H9 (cell line): ENCODE measurements at regions not wholly inside any gene's neighbourhood (a gene's known extent, or its start where the extent isn't known, plus 50 kb on each side); places are given as distances from the start of the nearest gene placed in this dataset.
A peak's percentile ranks its signal among the peaks of the same experiment; 100 is the strongest.

Experiments used
- DNase-seq: peaks from one replicate; pipeline ENCODE4 v3.0.0-alpha.2; 2017
- H2AFZ ChIP-seq: one replicate; pipeline ENCODE4 v1.6.1; 2013; ENCODE audit warnings: mild to moderate bottlenecking, low read length, control low read depth, moderate library complexity
- H2AK5ac ChIP-seq: 2 replicates; pipeline ENCODE4 v1.6.1; 2013; ENCODE audit warnings: low read length, control low read depth, mixed read lengths; ENCODE audit not compliant: insufficient read length
- H2BK120ac ChIP-seq: one replicate; pipeline ENCODE4 v1.6.1; 2013; ENCODE audit warnings: low read depth, mild to moderate bottlenecking, low read length, control low read depth, inconsistent platforms; ENCODE audit not compliant: poor library complexity, severe bottlenecking
- H2BK12ac ChIP-seq: 2 replicates; pipeline ENCODE4 v1.6.1; 2013; ENCODE audit warnings: low read length, control low read depth, mixed read lengths, low read depth; ENCODE audit not compliant: insufficient read length
- H2BK15ac ChIP-seq: 2 replicates; pipeline ENCODE4 v1.6.1; 2013; ENCODE audit warnings: low read depth, low read length, control low read depth
- H2BK20ac ChIP-seq: one replicate; pipeline ENCODE4 v1.6.1; 2013; ENCODE audit warnings: low read depth, mild to moderate bottlenecking, low read length, control low read depth, inconsistent platforms; ENCODE audit not compliant: poor library complexity, severe bottlenecking
- H2BK5ac ChIP-seq: 2 replicates; pipeline ENCODE4 v1.6.1; 2013; ENCODE audit warnings: low read length, control low read depth, mixed read lengths; ENCODE audit not compliant: insufficient read length
- H3K14ac ChIP-seq: 2 replicates; pipeline ENCODE4 v1.6.1; 2013; ENCODE audit warnings: low read length, control low read depth; ENCODE audit not compliant: insufficient read depth
- H3K18ac ChIP-seq: 2 replicates; pipeline ENCODE4 v1.6.1; 2013; ENCODE audit warnings: low read depth, mild to moderate bottlenecking, mixed read lengths, low read length, control low read depth; ENCODE audit not compliant: insufficient read length
- H3K23ac ChIP-seq: 2 replicates; pipeline ENCODE4 v1.6.1; 2013; ENCODE audit warnings: low read length, control low read depth, mixed read lengths, low read depth; ENCODE audit not compliant: insufficient read length
- H3K23me2 ChIP-seq: 2 replicates; pipeline ENCODE4 v1.6.1; 2013; ENCODE audit warnings: low read depth, mild to moderate bottlenecking, mixed read lengths, low read length, control low read depth; ENCODE audit not compliant: insufficient read length, poor library complexity, severe bottlenecking
- H3K27ac ChIP-seq: 2 replicates; pipeline ENCODE4 v1.5.1; 2013; ENCODE audit warnings: low read length, control low read depth, mixed read lengths, low read depth; ENCODE audit not compliant: insufficient read length
- H3K27me3 ChIP-seq: 2 replicates; pipeline ENCODE4 v1.6.1; 2013; ENCODE audit warnings: low read length, control low read depth, inconsistent platforms; ENCODE audit not compliant: insufficient read depth
- H3K4ac ChIP-seq: 2 replicates; pipeline ENCODE4 v1.6.1; 2013; ENCODE audit warnings: low read depth, mild to moderate bottlenecking, control low read depth, inconsistent platforms, low read length, moderate library complexity
- H3K4me1 ChIP-seq: 2 replicates; pipeline ENCODE4 v1.6.1; 2013; ENCODE audit warnings: low read length, control low read depth, inconsistent platforms; ENCODE audit not compliant: insufficient read depth
- H3K4me2 ChIP-seq: 2 replicates; pipeline ENCODE4 v1.6.1; 2013; ENCODE audit warnings: low read length, control low read depth, mixed read lengths; ENCODE audit not compliant: insufficient read length, insufficient read depth
- H3K56ac ChIP-seq: 2 replicates; pipeline ENCODE4 v1.6.1; 2013; ENCODE audit warnings: low read depth, mild to moderate bottlenecking, mixed read lengths, low read length, control low read depth; ENCODE audit not compliant: insufficient read length
- H3K79me1 ChIP-seq: 2 replicates; pipeline ENCODE4 v1.6.1; 2013; ENCODE audit warnings: low read depth, mild to moderate bottlenecking, moderate library complexity, low read length, control low read depth, inconsistent platforms; ENCODE audit not compliant: insufficient read depth, poor library complexity, severe bottlenecking
- H3K79me2 ChIP-seq: 2 replicates; pipeline ENCODE4 v1.6.1; 2013; ENCODE audit warnings: low read length, control low read depth, inconsistent platforms; ENCODE audit not compliant: insufficient read depth
- H3K9ac ChIP-seq: 2 replicates; pipeline ENCODE4 v1.6.1; 2013; ENCODE audit warnings: low read length, control low read depth, mixed read lengths; ENCODE audit not compliant: insufficient read length; ENCODE audit errors: extremely low read depth
- H3K9me3 ChIP-seq: one replicate; pipeline ENCODE4 v1.6.1; 2013; ENCODE audit warnings: low read depth, low read length, inconsistent platforms; ENCODE audit not compliant: control insufficient read depth
- H3T11ph ChIP-seq: one replicate; pipeline ENCODE4 v1.6.1; 2013; ENCODE audit warnings: mild to moderate bottlenecking, low read length, control low read depth, inconsistent platforms
- H4K20me1 ChIP-seq: one replicate; pipeline ENCODE4 v1.6.1; 2013; ENCODE audit not compliant: control insufficient read depth, insufficient read length, insufficient read depth
- H4K5ac ChIP-seq: 2 replicates; pipeline ENCODE4 v1.6.1; 2013; ENCODE audit warnings: low read depth, mild to moderate bottlenecking, mixed read lengths, low read length, control low read depth; ENCODE audit not compliant: insufficient read length
- H4K8ac ChIP-seq: replicated peaks from 2 replicates; pipeline ENCODE4 v1.6.1; 2013; ENCODE audit warnings: low read length, control low read depth, mixed read lengths, low read depth; ENCODE audit not compliant: insufficient read length
- H4K91ac ChIP-seq: 2 replicates; pipeline ENCODE4 v1.6.1; 2013; ENCODE audit warnings: low read depth, mild to moderate bottlenecking, moderate library complexity, mixed read lengths, low read length, control low read depth; ENCODE audit not compliant: insufficient read length
- H3K27ac Mint-ChIP-seq, 3 experiments: 2 replicates in 2 of 3; 3 replicates in 1 of 3; pipeline ENCODE4 v1.8.0; 2020 to 2021; ENCODE audit warnings: mixed read lengths in 3 of 3, mild to moderate bottlenecking in 1 of 3, moderate library complexity in 1 of 3
- H3K27me3 Mint-ChIP-seq: 2 replicates; pipeline ENCODE4 v1.8.0; 2021; ENCODE audit warnings: low read depth, mild to moderate bottlenecking, moderate library complexity, mixed read lengths
- H3K36me3 Mint-ChIP-seq, 3 experiments: 2 replicates in 2 of 3; 3 replicates in 1 of 3; pipeline ENCODE4 v1.8.0; 2020 to 2021; ENCODE audit warnings: low read depth in 3 of 3, mixed read lengths in 3 of 3; ENCODE audit not compliant: insufficient read depth in 1 of 3
- H3K4me1 Mint-ChIP-seq, 2 experiments: 2 replicates each; pipeline ENCODE4 v1.8.0; 2020; ENCODE audit warnings: mixed read lengths in 2 of 2
- H3K4me3 Mint-ChIP-seq, 2 experiments: 2 replicates in 1 of 2; 3 replicates in 1 of 2; pipeline ENCODE4 v1.8.0; 2020 to 2021; ENCODE audit warnings: mild to moderate bottlenecking in 2 of 2, mixed read lengths in 2 of 2, moderate library complexity in 1 of 2
- H3K9me3 Mint-ChIP-seq, 2 experiments: 2 replicates in 1 of 2; 3 replicates in 1 of 2; pipeline ENCODE4 v1.8.0; 2020; ENCODE audit warnings: mild to moderate bottlenecking in 2 of 2, mixed read lengths in 2 of 2, moderate library complexity in 1 of 2
- WGBS: extraction: QIAGEN DNeasy Blood & Tissue Kit; methylation state at CpG from one replicate; pipeline ENCODE4 v1.1.7; 2013; ENCODE audit warnings: missing lambda C conversion rate, low lambda C conversion rate, mixed read lengths; ENCODE audit not compliant: insufficient read length; ENCODE audit errors: extremely low coverage; 5-methylcytosine and 5-hydroxymethylcytosine counted together
- TF ChIP-seq, protein P1 (sequence below): fragments of 200-600 bp; sonication (generic); conservative IDR thresholded peaks from 3 replicates; pipeline ENCODE4 v1.8.0; 2021; ENCODE audit warnings: antibody characterized with exemption, mild to moderate bottlenecking

DNA sequence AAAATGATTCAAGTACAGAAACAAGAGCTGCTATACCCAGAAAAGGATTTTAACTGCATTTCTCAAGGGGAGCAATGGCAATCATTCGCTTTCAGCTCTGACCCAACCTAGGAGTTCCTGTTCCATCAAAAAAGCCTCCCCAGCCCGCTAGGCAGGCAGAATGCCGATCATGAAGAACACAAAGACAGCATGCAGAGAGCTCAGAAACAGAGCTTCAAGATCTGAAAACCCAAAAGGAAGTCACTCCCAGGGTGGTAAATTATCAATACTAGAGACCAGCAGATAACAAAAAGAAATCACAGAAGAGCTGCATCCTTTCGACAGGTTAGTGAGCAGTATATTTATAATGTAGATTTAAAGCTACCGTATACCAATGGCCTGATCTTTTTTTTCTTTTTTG lies 84.8 kb upstream of the CRIM1 start:
- no peak overlapping the region for H3K23ac ChIP-seq
- H3K79me2 ChIP-seq, result no peaks in the 10 kb centered on the region
- peak overlapping the region; percentile 10 to 93 (median 70); a peak in 5 of 7 replicates for H3K27ac Mint-ChIP-seq
- H2BK12ac ChIP-seq, result no peak overlapping the region
- no peak overlapping the region for H2BK120ac ChIP-seq
- no peak overlapping the region for H4K5ac ChIP-seq
- H3K9ac ChIP-seq, result no peak overlapping the region
- H3K27ac ChIP-seq, result peak overlapping the region; percentile 53
- H4K91ac ChIP-seq, result no peak overlapping the region
- peaks cover 36 to 43% of the 10 kb centered on the region in 2 experiments for H3K4me1 Mint-ChIP-seq
- no peaks in the 10 kb centered on the region for H3K23me2 ChIP-seq
- H2AFZ ChIP-seq, result no peak overlapping the region
- TF ChIP-seq, protein P1, sequence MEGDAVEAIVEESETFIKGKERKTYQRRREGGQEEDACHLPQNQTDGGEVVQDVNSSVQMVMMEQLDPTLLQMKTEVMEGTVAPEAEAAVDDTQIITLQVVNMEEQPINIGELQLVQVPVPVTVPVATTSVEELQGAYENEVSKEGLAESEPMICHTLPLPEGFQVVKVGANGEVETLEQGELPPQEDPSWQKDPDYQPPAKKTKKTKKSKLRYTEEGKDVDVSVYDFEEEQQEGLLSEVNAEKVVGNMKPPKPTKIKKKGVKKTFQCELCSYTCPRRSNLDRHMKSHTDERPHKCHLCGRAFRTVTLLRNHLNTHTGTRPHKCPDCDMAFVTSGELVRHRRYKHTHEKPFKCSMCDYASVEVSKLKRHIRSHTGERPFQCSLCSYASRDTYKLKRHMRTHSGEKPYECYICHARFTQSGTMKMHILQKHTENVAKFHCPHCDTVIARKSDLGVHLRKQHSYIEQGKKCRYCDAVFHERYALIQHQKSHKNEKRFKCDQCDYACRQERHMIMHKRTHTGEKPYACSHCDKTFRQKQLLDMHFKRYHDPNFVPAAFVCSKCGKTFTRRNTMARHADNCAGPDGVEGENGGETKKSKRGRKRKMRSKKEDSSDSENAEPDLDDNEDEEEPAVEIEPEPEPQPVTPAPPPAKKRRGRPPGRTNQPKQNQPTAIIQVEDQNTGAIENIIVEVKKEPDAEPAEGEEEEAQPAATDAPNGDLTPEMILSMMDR, result no peak
- H2AK5ac ChIP-seq, result no peak overlapping the region
- no peaks in the 10 kb centered on the region for H3K9me3 ChIP-seq
- no peak overlapping the region for H3K56ac ChIP-seq
- peaks cover 23% of the 10 kb centered on the region for H3K27me3 Mint-ChIP-seq
- H3K4me2 ChIP-seq, result no peak overlapping the region
- H3K79me1 ChIP-seq, result no peaks in the 10 kb centered on the region
- H2BK5ac ChIP-seq, result no peak overlapping the region
- peaks cover 10% of the 10 kb centered on the region; the same call in 1 of the 2 replicates for H3K4me1 ChIP-seq
- H2BK15ac ChIP-seq, result no peak overlapping the region
- peak; percentile 78 for DNase-seq
- H3K9me3 Mint-ChIP-seq, result peaks cover 5 to 15% of the 10 kb centered on the region in 2 experiments
- H3K18ac ChIP-seq, result no peak overlapping the region
- H3K27me3 ChIP-seq, result no peaks in the 10 kb centered on the region
- H3T11ph ChIP-seq, result no peak overlapping the region
- peaks cover 5 to 9% (median 8%) of the 10 kb centered on the region in 3 experiments for H3K36me3 Mint-ChIP-seq
- no peak overlapping the region for H3K14ac ChIP-seq
- WGBS, result no CpG with 5 or more reads among the region's 5 CpGs
- H2BK20ac ChIP-seq, result no peak overlapping the region
- H4K8ac ChIP-seq, result no peak overlapping the region
- H3K4me3 Mint-ChIP-seq, result peak overlapping the region in 1 of 2 experiments; percentile 23; a peak in 2 of 5 replicates
- H3K4ac ChIP-seq, result no peak overlapping the region
- no peaks in the 10 kb centered on the region for H4K20me1 ChIP-seq
